ENCODE measurements at regions not wholly inside any gene's neighbourhood (a gene's known extent, or its start where the extent isn't known, plus 50 kb on each side); places are given as distances from the start of the nearest gene placed in this dataset.

- FAIRE-seq, result no peak
- WGBS (ENCODE audit: low lambda C conversion rate), result 67% methylated on average over 4 of the region's 4 CpGs
- Histone ChIP-seq H3K27ac (ENCODE audit: extremely low read length, insufficient read depth, low read length) (no peak overlapping the region), H3K79me2 (ENCODE audit: insufficient read depth, low read length) (no peaks in the 10 kb centered on the region), H3K36me3 (replicated peaks in 1 of 2; ENCODE audit: control insufficient read depth in 1 of 2, insufficient read depth in 2 of 2, low read length in 2 of 2) (no peaks in the 10 kb centered on the region), H2AFZ (ENCODE audit: low read length) (no peak overlapping the region), H3K4me1 (ENCODE audit: insufficient read depth, low read length) (no peaks in the 10 kb centered on the region), H3K4me2 (ENCODE audit: low read depth, low read length) (no peak overlapping the region), H3K9ac (ENCODE audit: insufficient read depth, low read depth, low read length) (no peak overlapping the region), H3K4me3 (replicated peaks in 1 of 3; ENCODE audit: insufficient read depth in 1 of 3, low read depth in 2 of 3, low read length in 3 of 3) (no peak overlapping the region), H4K20me1 (ENCODE audit: insufficient read depth, low read length) (no peaks in the 10 kb centered on the region), H3K27me3 (ENCODE audit: control insufficient read depth in 1 of 2, insufficient read depth in 2 of 2, low read length in 2 of 2) (no peaks in the 10 kb centered on the region), H3K9me3 (ENCODE audit: low read length) (peaks cover 54% of the 10 kb centered on the region)
- in situ Hi-C loops (cut with HindIII; ENCODE audit: extremely low pct_ligation_motif_present, low pct_unique_long_range_greater_than_20kb), result no loop called here
- intact Hi-C loops (cut with micrococcal nuclease; ENCODE audit: unreplicated experiment), result no loop called here
- TF ChIP-seq MAFK (conservative IDR thresholded peaks at IDR 0.05 in 1 of 2, IDR thresholded peaks at IDR 0.05 in 1 of 2; ENCODE audit: low read length in 2 of 2) (peak; percentile 91 to 94), MAFF (IDR thresholded peaks at IDR 0.05; ENCODE audit: low read depth, low read length) (peak; percentile 88), NCOA2 (CRISPR knock-in tag; IDR thresholded peaks at IDR 0.05) (no peak)
- POLR2A ChIA-PET, result no interaction called here
- BruUV-seq (replicated peaks), result no TSS peak
- no peak for ATAC-seq
- no peak for DNase-seq (ENCODE audit: low spot score)
- CTCF ChIA-PET (ENCODE audit: low intra/inter-chr PET ratio, low total read pairs), result no interaction called here
These were observed 1643.9 kb downstream of the CDH8 start for GRCh38 chr16:60392380-60392779.

DNA sequence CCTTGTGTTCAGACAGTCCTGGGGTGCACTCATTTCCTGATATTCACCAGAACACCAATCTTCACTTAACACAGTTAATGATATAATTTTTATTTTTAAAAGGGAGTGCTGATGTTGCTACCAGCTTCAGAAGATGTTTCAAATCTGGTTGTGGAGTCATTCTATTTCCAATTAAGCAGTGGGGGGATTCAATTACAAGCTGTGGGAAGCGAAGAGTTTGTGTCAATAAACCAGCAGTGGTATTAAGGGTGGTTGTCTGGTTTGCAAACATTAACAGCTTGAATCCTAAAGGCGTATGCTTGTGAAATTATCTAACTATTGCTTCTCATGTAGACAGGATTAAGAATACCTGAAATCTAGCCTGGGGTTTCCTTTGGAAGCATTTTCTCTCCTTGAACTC, 1637.5 kb upstream of the GOT2 start:
- Histone ChIP-seq H3K79me2 (ENCODE audit: insufficient read depth, low read length) (no peaks in the 10 kb centered on the region), H3K27me3 (ENCODE audit: control insufficient read depth in 1 of 2, insufficient read depth in 2 of 2, low read length in 2 of 2) (no peaks in the 10 kb centered on the region), H2AFZ (ENCODE audit: low read length) (no peak overlapping the region), H3K36me3 (replicated peaks in 1 of 2; ENCODE audit: control insufficient read depth in 1 of 2, insufficient read depth in 2 of 2, low read length in 2 of 2) (no peaks in the 10 kb centered on the region), H3K9ac (ENCODE audit: insufficient read depth, low read depth, low read length) (no peak overlapping the region), H3K9me3 (ENCODE audit: low read length) (peaks cover 65% of the 10 kb centered on the region), H3K4me3 (replicated peaks in 1 of 3; ENCODE audit: insufficient read depth in 1 of 3, low read depth in 2 of 3, low read length in 3 of 3) (no peak overlapping the region), H3K27ac (ENCODE audit: extremely low read length, insufficient read depth, low read length) (no peak overlapping the region), H3K4me2 (ENCODE audit: low read depth, low read length) (no peak overlapping the region), H4K20me1 (ENCODE audit: insufficient read depth, low read length) (no peaks in the 10 kb centered on the region), H3K4me1 (ENCODE audit: insufficient read depth, low read length) (no peaks in the 10 kb centered on the region)
- intact Hi-C loops (cut with micrococcal nuclease; ENCODE audit: unreplicated experiment), result no loop called here
- in situ Hi-C loops (cut with HindIII; ENCODE audit: extremely low pct_ligation_motif_present, low pct_unique_long_range_greater_than_20kb), result no loop called here
- DNase-seq (ENCODE audit: low spot score) (no peak), ATAC-seq (no peak), FAIRE-seq (no peak)
- WGBS (ENCODE audit: low lambda C conversion rate), result 25% methylated on average over 2 of the region's 2 CpGs
- no TSS peak for BruUV-seq (replicated peaks)
- TF ChIP-seq KDM5B (CRISPR knock-in tag; IDR thresholded peaks at IDR 0.05; ENCODE audit: borderline replicate concordance), result no peak
- no peak for TF ChIP-seq FOXC1 (CRISPR knock-in tag; IDR thresholded peaks at IDR 0.05; ENCODE audit: borderline replicate concordance)
- TF ChIP-seq ZBTB37 (CRISPR knock-in tag; IDR thresholded peaks at IDR 0.05), result no peak
- TF ChIP-seq YY1 (IDR thresholded peaks at IDR 0.05; ENCODE audit: insufficient read depth, insufficient replicate concordance, low read depth, low read length), result no peak
- TF ChIP-seq, protein P1, sequence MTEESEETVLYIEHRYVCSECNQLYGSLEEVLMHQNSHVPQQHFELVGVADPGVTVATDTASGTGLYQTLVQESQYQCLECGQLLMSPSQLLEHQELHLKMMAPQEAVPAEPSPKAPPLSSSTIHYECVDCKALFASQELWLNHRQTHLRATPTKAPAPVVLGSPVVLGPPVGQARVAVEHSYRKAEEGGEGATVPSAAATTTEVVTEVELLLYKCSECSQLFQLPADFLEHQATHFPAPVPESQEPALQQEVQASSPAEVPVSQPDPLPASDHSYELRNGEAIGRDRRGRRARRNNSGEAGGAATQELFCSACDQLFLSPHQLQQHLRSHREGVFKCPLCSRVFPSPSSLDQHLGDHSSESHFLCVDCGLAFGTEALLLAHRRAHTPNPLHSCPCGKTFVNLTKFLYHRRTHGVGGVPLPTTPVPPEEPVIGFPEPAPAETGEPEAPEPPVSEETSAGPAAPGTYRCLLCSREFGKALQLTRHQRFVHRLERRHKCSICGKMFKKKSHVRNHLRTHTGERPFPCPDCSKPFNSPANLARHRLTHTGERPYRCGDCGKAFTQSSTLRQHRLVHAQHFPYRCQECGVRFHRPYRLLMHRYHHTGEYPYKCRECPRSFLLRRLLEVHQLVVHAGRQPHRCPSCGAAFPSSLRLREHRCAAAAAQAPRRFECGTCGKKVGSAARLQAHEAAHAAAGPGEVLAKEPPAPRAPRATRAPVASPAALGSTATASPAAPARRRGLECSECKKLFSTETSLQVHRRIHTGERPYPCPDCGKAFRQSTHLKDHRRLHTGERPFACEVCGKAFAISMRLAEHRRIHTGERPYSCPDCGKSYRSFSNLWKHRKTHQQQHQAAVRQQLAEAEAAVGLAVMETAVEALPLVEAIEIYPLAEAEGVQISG (CRISPR knock-in tag; IDR thresholded peaks at IDR 0.05), result no peak
- no peak for TF ChIP-seq RFXANK (CRISPR knock-in tag; IDR thresholded peaks at IDR 0.05)
- TF ChIP-seq ERF (CRISPR knock-in tag; IDR thresholded peaks at IDR 0.05), result no peak
- TF ChIP-seq ZBTB7A (CRISPR knock-in tag; IDR thresholded peaks at IDR 0.05), result no peak
- ChIA-PET CTCF (ENCODE audit: low intra/inter-chr PET ratio, low total read pairs) (no interaction called here), POLR2A (no interaction called here)

Data from HepG2 (cell line).